Uterus (tissue), 3 donors: ENCODE measurements at regions not wholly inside any gene's neighbourhood (a gene's known extent, or its start where the extent isn't known, plus 50 kb on each side); places are given as distances from the start of the nearest gene placed in this dataset.
"Not testable (repeated sequence)": the region's sequence is repeated elsewhere in the genome, so short reads cannot be mapped to it uniquely, and the experiment has no call there.

ENCODE experiments used
- DNase-seq, 2 donors: peaks; one replicate each; pipeline ENCODE4 v3.0.0-alpha.2; 2019 to 2020
- H3K27ac ChIP-seq, 2 donors: fragments of 200-600 bp; sonication (generic); 1 replicate in 1 of 2; 2 replicates in 1 of 2; pipeline ENCODE4 v1.5.1; 2016 to 2018
- H3K27me3 ChIP-seq, 2 donors: fragments of 200-600 bp; sonication (generic); one replicate each; pipeline ENCODE4 v1.5.1; 2018 to 2019; ENCODE audit warnings: control low read depth in 1 of 2
- H3K36me3 ChIP-seq, 2 donors: fragments of 200-600 bp; sonication (generic); one replicate each; pipeline ENCODE4 v1.5.1; 2019; ENCODE audit warnings: control low read depth in 1 of 2
- H3K4me1 ChIP-seq, 2 donors: fragments of 200-600 bp; sonication (generic); one replicate each; pipeline ENCODE4 v1.5.1; 2018 to 2019; ENCODE audit warnings: control low read depth in 1 of 2
- H3K4me3 ChIP-seq, 2 donors: fragments of 200-600 bp; sonication (generic); 1 replicate in 1 of 2; 2 replicates in 1 of 2; pipeline ENCODE4 v1.5.1; 2018 to 2019; ENCODE audit warnings: mild to moderate bottlenecking in 1 of 2
- H3K9me3 ChIP-seq, 2 donors: fragments of 200-600 bp; sonication (generic); one replicate each; pipeline ENCODE4 v1.5.1; 2019; ENCODE audit warnings: control low read depth in 1 of 2
- POLR2A ChIP-seq, 2 donors: fragments of 450-650 bp; IDR thresholded peaks; one replicate each; pipeline ENCODE4 v1.6.1; 2016; ENCODE audit warnings: antibody characterized with exemption in 2 of 2, mild to moderate bottlenecking in 1 of 2, moderate library complexity in 1 of 2
- intact Hi-C: fragments of 100-400 bp; cut with DNase I; formaldehyde crosslinking; loops from one replicate; pipeline ENCODE4 v1.15.1; 2023; ENCODE audit warnings: low total_unique reads
- TF ChIP-seq, protein P1 (sequence below), 4 experiments: fragments of 200-600 bp in 2 of 4; fragments of 450-650 bp in 2 of 4; sonication (generic) in 2 of 4; IDR thresholded peaks; one replicate each; pipeline ENCODE4 v1.5.1; 2016 to 2019; ENCODE audit warnings: antibody characterized with exemption in 4 of 4, mild to moderate bottlenecking in 2 of 4, moderate library complexity in 1 of 4
- donor health status: DM: yes; HTN: yes; CAD: no.

DNA sequence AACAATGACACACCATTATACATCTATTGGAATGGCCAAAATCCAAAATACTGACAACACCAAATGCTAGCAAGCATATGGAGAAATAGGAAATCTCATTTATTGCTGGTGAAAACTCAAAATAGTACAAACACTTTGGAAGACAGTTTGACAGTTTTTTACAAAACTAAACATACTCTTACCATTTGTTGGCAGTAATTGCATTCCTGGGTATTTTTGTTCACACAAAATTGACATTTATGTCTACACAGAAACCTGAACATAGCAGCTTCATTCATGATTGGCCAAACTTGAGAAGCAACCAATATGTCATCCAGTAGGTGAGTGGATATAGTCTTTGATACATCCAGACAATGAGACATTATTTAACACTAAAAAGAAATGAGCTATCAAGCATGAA lies 489.9 kb downstream of the PLOD2 start:
- Histone ChIP-seq H3K36me3 (no peaks in the 10 kb centered on the region), H3K4me3 (no peak overlapping the region), H3K27ac (no peak overlapping the region), H3K9me3 (no peaks in the 10 kb centered on the region), H3K4me1 (no peaks in the 10 kb centered on the region), H3K27me3 (no peaks in the 10 kb centered on the region)
- TF ChIP-seq, protein P1, sequence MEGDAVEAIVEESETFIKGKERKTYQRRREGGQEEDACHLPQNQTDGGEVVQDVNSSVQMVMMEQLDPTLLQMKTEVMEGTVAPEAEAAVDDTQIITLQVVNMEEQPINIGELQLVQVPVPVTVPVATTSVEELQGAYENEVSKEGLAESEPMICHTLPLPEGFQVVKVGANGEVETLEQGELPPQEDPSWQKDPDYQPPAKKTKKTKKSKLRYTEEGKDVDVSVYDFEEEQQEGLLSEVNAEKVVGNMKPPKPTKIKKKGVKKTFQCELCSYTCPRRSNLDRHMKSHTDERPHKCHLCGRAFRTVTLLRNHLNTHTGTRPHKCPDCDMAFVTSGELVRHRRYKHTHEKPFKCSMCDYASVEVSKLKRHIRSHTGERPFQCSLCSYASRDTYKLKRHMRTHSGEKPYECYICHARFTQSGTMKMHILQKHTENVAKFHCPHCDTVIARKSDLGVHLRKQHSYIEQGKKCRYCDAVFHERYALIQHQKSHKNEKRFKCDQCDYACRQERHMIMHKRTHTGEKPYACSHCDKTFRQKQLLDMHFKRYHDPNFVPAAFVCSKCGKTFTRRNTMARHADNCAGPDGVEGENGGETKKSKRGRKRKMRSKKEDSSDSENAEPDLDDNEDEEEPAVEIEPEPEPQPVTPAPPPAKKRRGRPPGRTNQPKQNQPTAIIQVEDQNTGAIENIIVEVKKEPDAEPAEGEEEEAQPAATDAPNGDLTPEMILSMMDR (IDR thresholded peaks at IDR 0.05): no peak
- TF ChIP-seq POLR2A (IDR thresholded peaks at IDR 0.05): no peak
- intact Hi-C loops: no loop called here
- DNase-seq: no peak

DNA sequence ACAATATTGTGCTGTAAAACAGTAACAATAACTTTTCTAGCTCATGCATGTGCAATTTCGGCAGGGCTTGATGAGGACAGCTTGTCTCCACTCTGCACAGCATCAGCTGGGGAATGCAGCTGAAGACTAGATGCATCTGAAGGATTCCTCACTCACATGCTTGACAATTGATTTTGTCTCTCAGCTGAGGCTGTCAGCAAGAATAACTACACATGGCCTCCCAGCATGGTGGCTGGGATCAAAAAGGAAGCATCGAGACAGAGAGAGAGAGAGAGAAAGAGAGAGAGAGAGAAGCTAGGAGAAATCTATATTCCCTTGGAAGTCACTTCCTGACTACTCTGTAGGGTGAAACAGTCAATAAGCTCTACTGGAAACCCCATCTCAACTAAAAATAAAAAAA lies 487.1 kb downstream of the PLOD2 start:
- intact Hi-C loops: no loop called here
- Histone ChIP-seq H3K27me3 (no peaks in the 10 kb centered on the region), H3K36me3 (no peaks in the 10 kb centered on the region), H3K27ac (no peak overlapping the region), H3K4me1 (no peaks in the 10 kb centered on the region), H3K9me3 (no peaks in the 10 kb centered on the region), H3K4me3 (no peak overlapping the region)
- DNase-seq: no peak
- no peak for TF ChIP-seq POLR2A (IDR thresholded peaks at IDR 0.05)
- TF ChIP-seq, protein P1 (IDR thresholded peaks at IDR 0.05): no peak

DNA sequence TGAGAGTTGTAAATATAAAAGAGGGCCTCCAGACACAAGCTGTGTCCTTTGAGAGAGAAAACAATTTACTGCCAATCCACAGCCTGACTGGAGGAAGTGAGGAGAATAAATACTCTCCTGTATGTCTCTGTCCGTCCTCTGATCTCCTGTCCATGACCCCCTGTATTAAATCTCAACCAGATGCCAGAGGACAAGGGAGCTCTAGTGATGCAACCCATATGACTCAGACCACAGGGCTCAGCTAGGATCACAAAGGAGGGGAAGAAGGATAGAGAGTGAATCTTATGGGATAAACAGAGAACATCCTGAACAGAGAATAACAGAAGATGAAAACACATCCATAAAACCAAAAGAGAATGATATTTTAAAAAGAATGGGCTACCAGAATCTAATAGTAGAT lies 482.6 kb downstream of the PLOD2 start:
- Histone ChIP-seq H3K36me3 (no peaks in the 10 kb centered on the region), H3K9me3 (no peaks in the 10 kb centered on the region), H3K27me3 (no peaks in the 10 kb centered on the region), H3K4me3 (no peak overlapping the region), H3K27ac (no peak overlapping the region), H3K4me1 (no peaks in the 10 kb centered on the region)
- intact Hi-C loops: no loop called here
- no peak for DNase-seq
- TF ChIP-seq, protein P1 (IDR thresholded peaks at IDR 0.05): no peak
- TF ChIP-seq POLR2A (IDR thresholded peaks at IDR 0.05): no peak

DNA sequence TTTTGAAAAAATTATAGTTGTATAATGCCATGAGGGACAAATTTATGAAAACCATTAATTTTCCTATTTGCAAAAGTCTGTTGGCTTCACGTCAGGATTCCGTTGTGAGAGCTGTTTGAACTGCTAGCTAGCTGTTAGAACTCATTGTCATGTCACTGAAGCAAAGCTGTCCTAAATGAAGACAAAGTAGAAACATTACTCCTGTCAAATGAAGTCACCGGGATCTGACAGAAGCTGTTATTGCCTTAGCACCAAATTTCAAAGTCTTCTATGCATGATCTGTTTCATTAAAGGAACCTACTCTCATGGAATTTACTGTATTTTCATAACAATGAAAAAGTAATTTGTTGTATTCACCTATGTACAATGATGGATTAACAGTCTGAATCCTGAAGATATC lies 479.8 kb downstream of the PLOD2 start:
- Histone ChIP-seq H3K36me3 (no peaks in the 10 kb centered on the region), H3K27ac (no peak overlapping the region), H3K27me3 (no peaks in the 10 kb centered on the region), H3K9me3 (no peaks in the 10 kb centered on the region), H3K4me3 (no peak overlapping the region), H3K4me1 (no peaks in the 10 kb centered on the region)
- TF ChIP-seq, protein P1 (IDR thresholded peaks at IDR 0.05): no peak
- TF ChIP-seq POLR2A (IDR thresholded peaks at IDR 0.05): no peak
- intact Hi-C loops: no loop called here
- no peak for DNase-seq

DNA sequence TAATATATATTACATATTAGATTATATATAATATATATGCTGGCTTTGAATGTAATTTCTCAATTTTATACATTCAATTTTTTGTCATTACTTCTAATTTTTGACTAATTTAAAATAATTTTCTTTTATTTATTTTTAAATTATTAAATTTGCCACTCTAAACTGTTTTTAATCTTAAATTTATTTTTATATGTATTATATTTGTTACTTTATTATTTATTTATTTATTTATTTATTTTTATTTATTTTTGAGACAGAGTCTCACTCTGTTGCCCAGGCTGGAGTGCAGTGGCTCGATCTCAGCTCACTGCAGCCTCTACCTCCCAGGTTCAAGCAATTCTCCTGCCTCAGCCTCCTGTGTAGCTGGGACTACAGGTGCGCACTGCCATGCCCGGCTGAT lies 473.0 kb downstream of the PLOD2 start:
- H3K4me3 ChIP-seq, H3K27ac ChIP-seq, H3K4me1 ChIP-seq, H3K36me3 ChIP-seq, H3K9me3 ChIP-seq, DNase-seq, intact Hi-C loops, H3K27me3 ChIP-seq: not testable (repeated sequence)

DNA sequence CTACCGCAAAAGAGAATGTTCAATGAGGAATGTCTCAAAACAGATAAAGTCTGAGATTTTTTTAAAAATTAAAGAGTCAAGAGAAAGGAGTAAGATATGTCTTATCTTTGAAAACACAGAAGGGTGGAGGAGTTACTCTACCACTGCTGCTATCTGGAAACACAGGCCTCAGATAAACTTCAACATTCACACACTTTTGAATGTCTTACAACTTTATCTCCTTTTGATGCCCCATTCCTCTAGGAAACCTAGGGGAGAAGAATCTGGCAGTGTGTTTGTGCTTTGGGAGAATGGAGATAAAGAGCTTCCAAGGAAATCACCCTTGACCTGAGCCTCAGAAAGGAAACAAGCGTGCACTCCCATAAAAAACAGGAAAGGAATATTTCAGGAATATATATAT lies 468.2 kb downstream of the PLOD2 start:
- no peak overlapping the region for H3K4me3 ChIP-seq
- H3K9me3 ChIP-seq: no peaks in the 10 kb centered on the region
- intact Hi-C loops: no loop called here
- no peak for DNase-seq
- H3K27me3 ChIP-seq: no peaks in the 10 kb centered on the region
- no peak overlapping the region for H3K27ac ChIP-seq
- TF ChIP-seq POLR2A (IDR thresholded peaks at IDR 0.05): no peak
- TF ChIP-seq, protein P1 (IDR thresholded peaks at IDR 0.05): no peak
- no peaks in the 10 kb centered on the region for H3K4me1 ChIP-seq
- H3K36me3 ChIP-seq: no peaks in the 10 kb centered on the region
